ENCODE measurements at regions not wholly inside any gene's neighbourhood (a gene's known extent, or its start where the extent isn't known, plus 50 kb on each side); places are given as distances from the start of the nearest gene placed in this dataset.

GRCh38 chr12:107594995-107595394, 90.6 kb upstream of the PWP1 start:
- TF ChIP-seq, protein P1, sequence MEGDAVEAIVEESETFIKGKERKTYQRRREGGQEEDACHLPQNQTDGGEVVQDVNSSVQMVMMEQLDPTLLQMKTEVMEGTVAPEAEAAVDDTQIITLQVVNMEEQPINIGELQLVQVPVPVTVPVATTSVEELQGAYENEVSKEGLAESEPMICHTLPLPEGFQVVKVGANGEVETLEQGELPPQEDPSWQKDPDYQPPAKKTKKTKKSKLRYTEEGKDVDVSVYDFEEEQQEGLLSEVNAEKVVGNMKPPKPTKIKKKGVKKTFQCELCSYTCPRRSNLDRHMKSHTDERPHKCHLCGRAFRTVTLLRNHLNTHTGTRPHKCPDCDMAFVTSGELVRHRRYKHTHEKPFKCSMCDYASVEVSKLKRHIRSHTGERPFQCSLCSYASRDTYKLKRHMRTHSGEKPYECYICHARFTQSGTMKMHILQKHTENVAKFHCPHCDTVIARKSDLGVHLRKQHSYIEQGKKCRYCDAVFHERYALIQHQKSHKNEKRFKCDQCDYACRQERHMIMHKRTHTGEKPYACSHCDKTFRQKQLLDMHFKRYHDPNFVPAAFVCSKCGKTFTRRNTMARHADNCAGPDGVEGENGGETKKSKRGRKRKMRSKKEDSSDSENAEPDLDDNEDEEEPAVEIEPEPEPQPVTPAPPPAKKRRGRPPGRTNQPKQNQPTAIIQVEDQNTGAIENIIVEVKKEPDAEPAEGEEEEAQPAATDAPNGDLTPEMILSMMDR (IDR thresholded peaks at IDR 0.05) = no peak
- TF ChIP-seq POLR2A (IDR thresholded peaks at IDR 0.05) = no peak
